Endodermal cell (in vitro differentiated cells): ENCODE measurements at regions not wholly inside any gene's neighbourhood (a gene's known extent, or its start where the extent isn't known, plus 50 kb on each side); places are given as distances from the start of the nearest gene placed in this dataset.
A peak's percentile ranks its signal among the peaks of the same experiment; 100 is the strongest.

Experiments used
- DNase-seq: peaks from one replicate; pipeline ENCODE4 v3.0.0-alpha.2; 2017
- H3K27ac ChIP-seq: 2 replicates; pipeline ENCODE4 v1.5.1; 2013; ENCODE audit warnings: mild to moderate bottlenecking, low read depth, low read length, moderate library complexity
- H3K27me3 ChIP-seq: 2 replicates; pipeline ENCODE4 v1.6.1; 2013; ENCODE audit warnings: mild to moderate bottlenecking, low read length, moderate library complexity; ENCODE audit not compliant: insufficient read depth, control insufficient read depth, poor library complexity, severe bottlenecking
- H3K36me3 ChIP-seq: 2 replicates; pipeline ENCODE4 v1.7.0; 2013; ENCODE audit warnings: mild to moderate bottlenecking, low read length, moderate library complexity; ENCODE audit not compliant: control insufficient read depth, insufficient read depth
- H3K4me1 ChIP-seq: one replicate; pipeline ENCODE4 v1.7.0; 2013; ENCODE audit warnings: low read length; ENCODE audit not compliant: control insufficient read depth, insufficient read depth
- H3K4me3 ChIP-seq: 2 replicates; pipeline ENCODE4 v1.5.1; 2013; ENCODE audit warnings: mild to moderate bottlenecking, low read length, moderate library complexity
- H3K9ac ChIP-seq: 2 replicates; pipeline ENCODE4 v1.6.1; 2013; ENCODE audit warnings: mild to moderate bottlenecking, low read length, moderate library complexity; ENCODE audit not compliant: poor library complexity, severe bottlenecking; ENCODE audit errors: extremely low read depth
- H3K9me3 ChIP-seq: 2 replicates; pipeline ENCODE4 v1.6.1; 2013; ENCODE audit warnings: mild to moderate bottlenecking, low read length, moderate library complexity; ENCODE audit not compliant: control insufficient read depth
- H3K27ac Mint-ChIP-seq: 2 replicates; pipeline ENCODE4 v1.8.0; 2020; ENCODE audit warnings: mixed read lengths
- H3K27me3 Mint-ChIP-seq: 2 replicates; pipeline ENCODE4 v1.8.0; 2021; ENCODE audit warnings: mild to moderate bottlenecking, mixed read lengths; ENCODE audit not compliant: insufficient read depth
- H3K36me3 Mint-ChIP-seq: 2 replicates; pipeline ENCODE4 v1.8.0; 2020; ENCODE audit warnings: low read depth, mixed read lengths
- H3K4me1 Mint-ChIP-seq: 2 replicates; pipeline ENCODE4 v1.8.0; 2020; ENCODE audit warnings: mixed read lengths
- H3K4me3 Mint-ChIP-seq: 2 replicates; pipeline ENCODE4 v1.8.0; 2020; ENCODE audit warnings: mild to moderate bottlenecking, moderate library complexity, mixed read lengths
- H3K9me3 Mint-ChIP-seq: 2 replicates; pipeline ENCODE4 v1.8.0; 2020; ENCODE audit warnings: mild to moderate bottlenecking, mixed read lengths
- WGBS, 2 experiments: methylation state at CpG; one replicate each; pipeline versions ENCODE4 v1.1.5 to v1.1.7; 2013; ENCODE audit warnings: missing lambda C conversion rate in 2 of 2, mixed read lengths in 1 of 2; ENCODE audit not compliant: insufficient coverage in 1 of 2, insufficient read length in 1 of 2; 5-methylcytosine and 5-hydroxymethylcytosine counted together
- TF ChIP-seq, protein P1 (sequence below): fragments of 200-600 bp; sonication (generic); conservative IDR thresholded peaks from 2 replicates; pipeline ENCODE4 v1.5.0; 2021; ENCODE audit warnings: antibody characterized with exemption, mild to moderate bottlenecking

GRCh38 chr5:68046445-68046844 lies 169.1 kb upstream of the PIK3R1 start:
- Histone ChIP-seq H3K9ac (no peak overlapping the region), H3K4me1 (no peaks in the 10 kb centered on the region), H3K27me3 (no peaks in the 10 kb centered on the region), H3K4me3 (no peak overlapping the region), H3K9me3 (peaks cover 55% of the 10 kb centered on the region), H3K27ac (no peak overlapping the region), H3K36me3 (no peaks in the 10 kb centered on the region)
- Mint-ChIP-seq H3K27me3 (no peaks in the 10 kb centered on the region), H3K4me1 (peaks cover 1% of the 10 kb centered on the region), H3K36me3 (peaks cover 12% of the 10 kb centered on the region), H3K27ac (no peak overlapping the region), H3K9me3 (peaks cover 47% of the 10 kb centered on the region), H3K4me3 (no peak overlapping the region)
- 80 to 93% methylated on average over 1 to 5 of the region's 5 CpGs for WGBS, 2 experiments
- TF ChIP-seq, protein P1, sequence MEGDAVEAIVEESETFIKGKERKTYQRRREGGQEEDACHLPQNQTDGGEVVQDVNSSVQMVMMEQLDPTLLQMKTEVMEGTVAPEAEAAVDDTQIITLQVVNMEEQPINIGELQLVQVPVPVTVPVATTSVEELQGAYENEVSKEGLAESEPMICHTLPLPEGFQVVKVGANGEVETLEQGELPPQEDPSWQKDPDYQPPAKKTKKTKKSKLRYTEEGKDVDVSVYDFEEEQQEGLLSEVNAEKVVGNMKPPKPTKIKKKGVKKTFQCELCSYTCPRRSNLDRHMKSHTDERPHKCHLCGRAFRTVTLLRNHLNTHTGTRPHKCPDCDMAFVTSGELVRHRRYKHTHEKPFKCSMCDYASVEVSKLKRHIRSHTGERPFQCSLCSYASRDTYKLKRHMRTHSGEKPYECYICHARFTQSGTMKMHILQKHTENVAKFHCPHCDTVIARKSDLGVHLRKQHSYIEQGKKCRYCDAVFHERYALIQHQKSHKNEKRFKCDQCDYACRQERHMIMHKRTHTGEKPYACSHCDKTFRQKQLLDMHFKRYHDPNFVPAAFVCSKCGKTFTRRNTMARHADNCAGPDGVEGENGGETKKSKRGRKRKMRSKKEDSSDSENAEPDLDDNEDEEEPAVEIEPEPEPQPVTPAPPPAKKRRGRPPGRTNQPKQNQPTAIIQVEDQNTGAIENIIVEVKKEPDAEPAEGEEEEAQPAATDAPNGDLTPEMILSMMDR = no peak
- DNase-seq = no peak

DNA sequence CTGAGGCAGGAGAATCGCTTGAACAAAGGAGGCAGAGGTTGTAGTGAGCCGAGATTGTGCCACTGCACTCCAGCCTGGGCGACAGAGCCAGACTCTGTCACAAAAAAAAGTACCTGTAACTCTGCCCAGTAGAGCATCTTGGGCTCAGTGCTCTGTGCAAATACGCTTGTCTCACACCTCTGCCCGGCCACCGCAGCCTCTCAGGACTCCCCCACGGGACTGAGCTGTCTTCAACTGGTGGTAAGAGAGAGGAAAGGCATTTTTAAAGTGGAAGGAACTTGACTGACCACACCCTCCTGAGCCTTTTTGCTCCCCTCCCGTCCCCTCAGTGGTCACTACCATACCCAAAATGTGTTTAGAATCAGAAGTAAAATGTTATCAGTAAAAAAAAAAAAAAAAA lies 174.3 kb upstream of the PIK3R1 start:
- Mint-ChIP-seq H3K9me3 (peaks cover 13% of the 10 kb centered on the region), H3K27ac (no peak overlapping the region), H3K27me3 (no peaks in the 10 kb centered on the region), H3K4me1 (peaks cover 3% of the 10 kb centered on the region), H3K36me3 (no peaks in the 10 kb centered on the region), H3K4me3 (no peak overlapping the region)
- no peaks in the 10 kb centered on the region for H3K36me3 ChIP-seq
- H3K27ac ChIP-seq = no peak overlapping the region
- H3K9me3 ChIP-seq = peaks cover 8% of the 10 kb centered on the region
- H3K4me3 ChIP-seq = no peak overlapping the region
- H3K9ac ChIP-seq = no peak overlapping the region
- H3K27me3 ChIP-seq = no peaks in the 10 kb centered on the region
- TF ChIP-seq, protein P1 = no peak
- no peaks in the 10 kb centered on the region for H3K4me1 ChIP-seq
- DNase-seq = peak; percentile 51
- WGBS, 2 experiments = 89 to 96% methylated on average over 3 to 7 of the region's 8 CpGs

- Mint-ChIP-seq H3K4me3 (no peak overlapping the region), H3K27me3 (no peaks in the 10 kb centered on the region), H3K9me3 (no peaks in the 10 kb centered on the region), H3K4me1 (peaks cover 26% of the 10 kb centered on the region), H3K27ac (no peak overlapping the region), H3K36me3 (no peaks in the 10 kb centered on the region)
- Histone ChIP-seq H3K36me3 (no peaks in the 10 kb centered on the region), H3K27me3 (no peaks in the 10 kb centered on the region), H3K27ac (no peak overlapping the region), H3K4me1 (peaks cover 2% of the 10 kb centered on the region), H3K9ac (no peak overlapping the region), H3K9me3 (no peaks in the 10 kb centered on the region), H3K4me3 (no peak overlapping the region)
- TF ChIP-seq, protein P1 = no peak
- no peak for DNase-seq
- 90 to 92% methylated on average over 4 to 6 of the region's 6 CpGs for WGBS, 2 experiments
Observed at GRCh38 chr5:68037546-68037945, 178.0 kb upstream of the PIK3R1 start.
